Fibroblast of the aortic adventitia (primary cell): ENCODE measurements at regions not wholly inside any gene's neighbourhood (a gene's known extent, or its start where the extent isn't known, plus 50 kb on each side); places are given as distances from the start of the nearest gene placed in this dataset.

Experiments used
- DNase-seq: peaks from one replicate; pipeline ENCODE4 v3.0.0-alpha.2; 2010; ENCODE audit warnings: low read depth
- H3K4me3 ChIP-seq: 2 replicates; pipeline ENCODE4 v1.5.1; 2011; ENCODE audit warnings: low read depth, mild to moderate bottlenecking, control low read depth, low read length, moderate library complexity
- TF ChIP-seq, protein P1 (sequence below): IDR thresholded peaks from 2 replicates; pipeline ENCODE4 v1.5.1; 2011; ENCODE audit warnings: mild to moderate bottlenecking, low read length, control low read depth, inconsistent platforms; ENCODE audit not compliant: insufficient read depth

DNA sequence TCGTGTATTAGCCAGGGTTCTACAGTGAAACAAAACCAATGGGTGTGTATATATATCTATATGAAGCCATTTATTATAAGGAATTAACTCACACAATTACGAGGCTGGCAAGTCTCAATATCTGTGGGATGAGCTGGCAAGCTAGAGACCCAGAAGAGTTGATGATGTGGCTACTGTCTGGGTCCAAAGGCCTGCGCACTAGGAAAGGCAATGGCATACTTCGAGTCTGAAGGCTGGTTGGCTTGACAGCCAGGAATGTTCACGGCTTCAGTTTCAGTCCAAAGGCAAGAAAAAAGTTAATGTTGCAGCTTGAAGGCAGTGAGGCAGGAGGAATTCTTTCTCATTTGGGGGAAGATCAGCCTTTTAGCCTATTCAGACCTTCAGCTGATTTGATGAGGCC, 893.3 kb upstream of the LRFN5 start:
- TF ChIP-seq, protein P1, sequence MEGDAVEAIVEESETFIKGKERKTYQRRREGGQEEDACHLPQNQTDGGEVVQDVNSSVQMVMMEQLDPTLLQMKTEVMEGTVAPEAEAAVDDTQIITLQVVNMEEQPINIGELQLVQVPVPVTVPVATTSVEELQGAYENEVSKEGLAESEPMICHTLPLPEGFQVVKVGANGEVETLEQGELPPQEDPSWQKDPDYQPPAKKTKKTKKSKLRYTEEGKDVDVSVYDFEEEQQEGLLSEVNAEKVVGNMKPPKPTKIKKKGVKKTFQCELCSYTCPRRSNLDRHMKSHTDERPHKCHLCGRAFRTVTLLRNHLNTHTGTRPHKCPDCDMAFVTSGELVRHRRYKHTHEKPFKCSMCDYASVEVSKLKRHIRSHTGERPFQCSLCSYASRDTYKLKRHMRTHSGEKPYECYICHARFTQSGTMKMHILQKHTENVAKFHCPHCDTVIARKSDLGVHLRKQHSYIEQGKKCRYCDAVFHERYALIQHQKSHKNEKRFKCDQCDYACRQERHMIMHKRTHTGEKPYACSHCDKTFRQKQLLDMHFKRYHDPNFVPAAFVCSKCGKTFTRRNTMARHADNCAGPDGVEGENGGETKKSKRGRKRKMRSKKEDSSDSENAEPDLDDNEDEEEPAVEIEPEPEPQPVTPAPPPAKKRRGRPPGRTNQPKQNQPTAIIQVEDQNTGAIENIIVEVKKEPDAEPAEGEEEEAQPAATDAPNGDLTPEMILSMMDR: no peak
- H3K4me3 ChIP-seq: no peak overlapping the region
- DNase-seq: no peak

DNA sequence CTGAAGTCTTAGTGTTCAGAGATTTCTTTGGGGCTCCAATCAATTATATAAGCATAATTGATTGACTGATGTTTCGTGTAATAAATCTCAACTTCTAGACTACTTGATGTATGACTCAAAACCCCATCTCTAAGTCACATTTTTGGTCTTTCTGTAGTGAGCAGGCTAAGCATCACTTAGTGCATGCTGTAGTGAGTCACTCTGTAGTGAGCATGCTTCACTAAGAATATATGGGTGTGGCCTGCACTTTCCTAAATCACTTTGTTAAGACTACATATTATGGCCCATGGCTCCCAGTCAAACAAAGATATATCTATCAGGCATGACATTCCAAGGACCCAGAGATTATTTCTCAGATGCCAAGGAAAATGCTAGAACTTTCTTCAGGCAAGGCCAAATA, 909.4 kb upstream of the LRFN5 start:
- no peak overlapping the region for H3K4me3 ChIP-seq
- no peak for DNase-seq
- TF ChIP-seq, protein P1: no peak

GRCh38 chr14:40694023-40694422, 912.7 kb upstream of the LRFN5 start:
- no peak overlapping the region for H3K4me3 ChIP-seq
- DNase-seq: no peak
- TF ChIP-seq, protein P1: no peak

GRCh38 chr14:40691066-40691465, 915.6 kb upstream of the LRFN5 start:
- TF ChIP-seq, protein P1: no peak
- no peak for DNase-seq
- H3K4me3 ChIP-seq: no peak overlapping the region

- no peak for DNase-seq
Measured at GRCh38 chr14:40685764-40686163, 920.9 kb upstream of the LRFN5 start.

DNA sequence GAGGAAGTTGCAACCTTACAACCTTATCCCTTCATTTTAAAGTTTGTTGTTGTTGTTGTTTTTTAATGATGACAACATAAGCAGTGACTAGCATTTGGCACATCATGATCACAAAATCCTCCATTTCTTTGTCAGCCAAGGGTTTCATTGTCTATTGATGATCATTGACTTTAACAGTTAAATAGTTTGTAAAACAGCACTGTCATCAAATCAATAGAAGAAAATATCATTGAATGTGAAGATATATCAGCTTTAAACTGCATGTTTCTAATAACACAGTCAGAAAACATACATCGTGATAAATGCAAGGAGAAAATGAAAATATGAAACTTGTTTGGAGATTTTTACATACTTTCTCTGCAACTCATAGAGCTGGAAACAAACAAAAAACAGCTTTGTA, 922.3 kb upstream of the LRFN5 start:
- H3K4me3 ChIP-seq: no peak overlapping the region
- TF ChIP-seq, protein P1: no peak
- DNase-seq: no peak

More at GRCh38 chr14:40685764-40686163, 920.9 kb upstream of the LRFN5 start:
- no peak overlapping the region for H3K4me3 ChIP-seq
- TF ChIP-seq, protein P1: no peak
